ENCODE measurements at regions not wholly inside any gene's neighbourhood (a gene's known extent, or its start where the extent isn't known, plus 50 kb on each side); places are given as distances from the start of the nearest gene placed in this dataset.
"Not testable (repeated sequence)": the region's sequence is repeated elsewhere in the genome, so short reads cannot be mapped to it uniquely, and the experiment has no call there.

- no peak overlapping the region for H3K4me3 ChIP-seq
- peak in 1 of 8 experiments; percentile 44 for ATAC-seq (replicated peaks in 6 of 8)
- 0 to 100% (median 38%) methylated on average over 2 to 3 of the region's 4 CpGs; no CpG with 5 or more reads in 3 of the 10 experiments for WGBS, 10 experiments
Measured at GRCh38 chr10:21402606-21403083, 122.8 kb downstream of the SKIDA1 start.

DNA sequence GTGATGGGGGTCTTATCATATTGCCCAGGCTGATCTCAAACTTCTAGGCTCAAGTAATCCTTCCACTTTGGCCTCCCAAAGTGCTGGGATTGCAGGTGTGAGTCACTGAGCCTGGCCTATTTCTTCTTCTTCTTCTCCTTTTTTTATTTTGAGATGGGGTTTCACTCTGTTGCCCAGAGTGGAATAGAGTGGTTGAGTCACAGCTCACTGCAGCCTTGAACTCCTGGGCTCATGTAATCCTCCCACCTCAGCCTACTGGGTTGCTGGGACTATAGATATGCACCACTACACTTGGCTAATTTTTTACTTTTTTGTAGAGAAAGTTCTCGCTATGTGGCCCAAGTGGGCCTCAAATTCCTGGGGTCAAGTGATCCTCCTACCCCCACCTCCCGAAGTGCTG is 124.3 kb downstream of the SKIDA1 start:
- H3K4me3 ChIP-seq, result no peak overlapping the region
- H3K27ac ChIP-seq, result no peak overlapping the region
- in situ Hi-C loops (cut with MboI; ENCODE audit: low pct_unique_long_range_greater_than_20kb in 2 of 9, low sequenced_read_pairs in 9 of 9, unreplicated experiment in 9 of 9), result loop anchor here in 1 of 9 experiments (25.0 kb wide), 1 partner anchor 89 kb away; no protein-coding TSS in a partner anchor
- no peak for ATAC-seq (replicated peaks in 6 of 8)
- peaks cover 12% of the 10 kb centered on the region in 2 donors for H3K4me1 ChIP-seq (replicated peaks in 1 of 2)
- 90 to 100% (median 97%) methylated on average over 1 to 2 of the region's 2 CpGs; no CpG with 5 or more reads in 6 of the 10 experiments for WGBS, 10 experiments

More at GRCh38 chr10:21402606-21403083, 122.8 kb downstream of the SKIDA1 start:
- Histone ChIP-seq H3K27ac (no peak overlapping the region), H3K4me1 (replicated peaks in 1 of 2) (peaks cover 12% of the 10 kb centered on the region in 2 donors)
- in situ Hi-C loops (cut with MboI; ENCODE audit: low pct_unique_long_range_greater_than_20kb in 2 of 9, low sequenced_read_pairs in 9 of 9, unreplicated experiment in 9 of 9), result loop anchor here in 1 of 9 experiments (25.0 kb wide), 1 partner anchor 90 kb away; no protein-coding TSS in a partner anchor

DNA sequence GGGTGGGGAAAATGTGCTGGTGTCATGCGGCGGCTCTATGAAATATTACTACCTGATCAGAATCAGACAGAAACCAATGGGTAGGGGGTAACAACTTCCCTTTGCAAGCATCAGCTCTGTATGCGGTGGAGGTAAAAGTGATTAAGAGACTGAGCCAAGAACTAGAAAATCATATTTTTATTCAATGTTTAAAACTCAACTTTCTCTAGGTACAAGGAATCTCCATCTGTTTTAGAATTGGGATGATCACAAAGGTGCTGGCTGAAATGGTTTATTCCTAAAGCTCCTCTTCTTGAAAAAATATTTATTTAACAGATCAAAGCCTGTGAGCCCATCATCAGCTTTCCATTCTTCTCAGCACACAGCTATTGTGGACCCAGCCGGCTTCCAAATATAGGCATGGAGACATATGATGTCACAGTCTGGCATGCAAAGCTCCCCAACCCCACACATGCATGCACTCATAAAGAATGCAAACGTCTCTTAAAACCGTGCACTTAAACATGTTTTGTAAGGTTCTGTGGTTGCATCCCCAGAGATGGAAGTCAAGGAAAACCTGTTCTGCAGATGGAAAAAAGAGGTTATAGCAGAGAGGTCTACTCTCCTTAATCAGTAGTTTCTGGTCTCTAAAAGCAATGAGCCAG is 126.0 kb downstream of the SKIDA1 start:
- peak; percentile 72 to 97 (median 82) for ATAC-seq (replicated peaks in 6 of 8)
- H3K4me1 ChIP-seq (replicated peaks in 1 of 2), result peaks cover 12% of the 10 kb centered on the region in 2 donors
- H3K27ac ChIP-seq, result no peak overlapping the region
- WGBS, 10 experiments, result 4 to 71% (median 46%) methylated on average over 1 to 6 of the region's 6 CpGs; no CpG with 5 or more reads in 1 of the 10 experiments
- no peak overlapping the region for H3K4me3 ChIP-seq
- in situ Hi-C loops (cut with MboI; ENCODE audit: low pct_unique_long_range_greater_than_20kb in 2 of 9, low sequenced_read_pairs in 9 of 9, unreplicated experiment in 9 of 9), result loop anchor here in 1 of 9 experiments (25.0 kb wide), 1 partner anchor 87 kb away; no protein-coding TSS in a partner anchor

DNA sequence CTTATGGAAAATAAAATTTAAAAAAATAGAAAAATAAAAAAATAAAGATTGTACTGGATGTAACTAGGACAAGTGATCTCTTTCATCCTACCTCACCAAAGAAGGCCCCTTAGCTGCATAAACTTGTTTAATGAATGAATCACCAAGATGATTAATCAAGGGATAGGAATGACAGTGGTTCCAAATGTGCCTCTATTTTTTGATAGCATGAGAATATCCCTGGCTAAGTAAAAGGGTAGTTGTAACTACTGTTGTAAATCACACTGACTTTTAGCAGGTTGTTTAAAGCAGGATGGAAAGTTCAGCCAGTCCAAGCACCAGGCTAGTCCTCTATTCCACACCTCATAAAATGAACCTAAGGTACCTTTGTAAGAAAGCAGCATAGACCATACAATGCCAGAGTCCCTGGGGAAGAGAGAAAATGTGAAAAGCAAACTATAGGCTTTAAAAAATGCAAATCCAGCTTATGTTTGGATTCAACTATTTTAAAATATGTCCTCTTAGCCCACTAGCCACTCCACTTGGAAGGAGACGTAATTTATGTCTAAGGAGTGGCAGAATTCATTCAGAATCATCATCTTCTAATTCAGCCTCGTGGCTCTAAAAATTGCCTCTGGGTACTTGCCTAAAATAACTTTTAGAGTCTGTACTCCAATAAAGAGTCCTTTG is 126.8 kb downstream of the SKIDA1 start:
- no peak overlapping the region for H3K4me3 ChIP-seq
- ATAC-seq (replicated peaks in 6 of 8), result peak in 4 of 8 experiments; percentile 11 to 49 (median 34)
- H3K4me1 ChIP-seq (replicated peaks in 1 of 2), result peaks cover 12% of the 10 kb centered on the region in 2 donors
- WGBS, 10 experiments, result 0 to 100% (median 52%) methylated on average over 1 to 2 of the region's 2 CpGs; no CpG with 5 or more reads in 1 of the 10 experiments
- H3K27ac ChIP-seq, result no peak overlapping the region
- in situ Hi-C loops (cut with MboI; ENCODE audit: low pct_unique_long_range_greater_than_20kb in 2 of 9, low sequenced_read_pairs in 9 of 9, unreplicated experiment in 9 of 9), result no loop called here

DNA sequence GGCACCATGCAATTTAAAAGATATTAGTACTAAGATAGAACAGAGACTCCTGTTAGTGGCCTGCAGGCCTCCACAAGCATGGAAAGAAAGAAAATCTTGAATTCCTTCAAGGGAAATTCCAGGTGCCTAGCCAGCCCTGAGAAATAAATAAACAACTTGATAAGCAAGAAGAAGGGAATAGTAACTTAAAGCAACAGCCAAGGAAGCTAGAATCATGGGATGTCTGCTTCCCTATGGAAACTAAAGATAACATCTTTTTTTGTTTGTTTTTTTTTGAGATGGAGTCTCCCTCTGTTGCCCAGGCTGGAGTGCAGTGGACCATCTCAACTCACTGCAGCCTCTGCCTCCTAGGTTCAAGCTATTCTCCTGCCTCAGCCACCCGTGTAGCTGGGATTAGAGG is 128.6 kb downstream of the SKIDA1 start:
- in situ Hi-C loops (cut with MboI; ENCODE audit: low pct_unique_long_range_greater_than_20kb in 2 of 9, low sequenced_read_pairs in 9 of 9, unreplicated experiment in 9 of 9), result no loop called here
- Histone ChIP-seq H3K4me3 (no peak overlapping the region), H3K4me1 (replicated peaks in 1 of 2) (peaks cover 12% of the 10 kb centered on the region in 2 donors), H3K27ac (no peak overlapping the region)
- WGBS, 10 experiments, result 0 to 100% (median 60%) methylated on average over 1 of the region's 1 CpG; no CpG with 5 or more reads in 5 of the 10 experiments
- no peak for ATAC-seq (replicated peaks in 6 of 8)

DNA sequence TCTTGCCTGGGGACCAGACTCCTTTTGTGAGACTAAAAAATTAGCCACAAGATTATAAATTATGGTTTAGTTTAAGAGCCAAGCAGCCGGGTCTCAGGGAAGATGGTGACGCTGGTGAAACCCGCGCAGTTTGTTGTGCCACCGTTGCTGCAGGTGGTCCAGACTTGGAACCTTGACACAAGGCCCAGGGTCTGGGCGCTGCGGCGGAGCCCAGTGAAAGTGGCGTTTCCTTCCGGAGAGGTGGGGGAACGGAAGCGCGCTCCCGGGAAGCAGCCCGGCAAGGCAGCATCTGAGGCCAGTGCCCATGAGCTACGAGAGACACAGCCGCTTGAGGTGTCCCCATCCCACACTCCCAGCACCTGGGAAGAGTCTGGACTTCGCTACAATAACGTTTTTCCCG is 131.6 kb downstream of the SKIDA1 start:
- in situ Hi-C loops (cut with MboI; ENCODE audit: low pct_unique_long_range_greater_than_20kb in 2 of 9, low sequenced_read_pairs in 9 of 9, unreplicated experiment in 9 of 9), result no loop called here
- WGBS, 10 experiments, result 90 to 100% (median 92%) methylated on average over 1 to 12 of the region's 20 CpGs; no CpG with 5 or more reads in 6 of the 10 experiments
- ATAC-seq (replicated peaks in 6 of 8), result no peak
- Histone ChIP-seq H3K4me3 (no peak overlapping the region), H3K27ac (no peak overlapping the region), H3K4me1 (replicated peaks in 1 of 2) (peaks cover 6 to 7% of the 10 kb centered on the region in 2 donors)

- in situ Hi-C loops (cut with MboI; ENCODE audit: low pct_unique_long_range_greater_than_20kb in 2 of 9, low sequenced_read_pairs in 9 of 9, unreplicated experiment in 9 of 9), result no loop called here
- Histone ChIP-seq H3K4me1 (replicated peaks in 1 of 2) (peaks cover 15 to 16% of the 10 kb centered on the region in 2 donors), H3K27ac (no peak overlapping the region), H3K4me3 (no peak overlapping the region)
- peak in 4 of 8 experiments; percentile 35 to 69 (median 64) for ATAC-seq (replicated peaks in 6 of 8)
- WGBS, 10 experiments, result 6 to 90% (median 35%) methylated on average over 2 to 8 of the region's 8 CpGs
Measured at GRCh38 chr10:21388589-21388988, 136.9 kb downstream of the SKIDA1 start.

GRCh38 chr10:21387868-21388267 is 137.6 kb downstream of the SKIDA1 start:
- H3K27ac ChIP-seq, result peak overlapping the region in 1 of 2 donors; percentile 61
- WGBS, 10 experiments, result 0 to 80% (median 35%) methylated on average over 1 to 11 of the region's 11 CpGs; no CpG with 5 or more reads in 1 of the 10 experiments

DNA sequence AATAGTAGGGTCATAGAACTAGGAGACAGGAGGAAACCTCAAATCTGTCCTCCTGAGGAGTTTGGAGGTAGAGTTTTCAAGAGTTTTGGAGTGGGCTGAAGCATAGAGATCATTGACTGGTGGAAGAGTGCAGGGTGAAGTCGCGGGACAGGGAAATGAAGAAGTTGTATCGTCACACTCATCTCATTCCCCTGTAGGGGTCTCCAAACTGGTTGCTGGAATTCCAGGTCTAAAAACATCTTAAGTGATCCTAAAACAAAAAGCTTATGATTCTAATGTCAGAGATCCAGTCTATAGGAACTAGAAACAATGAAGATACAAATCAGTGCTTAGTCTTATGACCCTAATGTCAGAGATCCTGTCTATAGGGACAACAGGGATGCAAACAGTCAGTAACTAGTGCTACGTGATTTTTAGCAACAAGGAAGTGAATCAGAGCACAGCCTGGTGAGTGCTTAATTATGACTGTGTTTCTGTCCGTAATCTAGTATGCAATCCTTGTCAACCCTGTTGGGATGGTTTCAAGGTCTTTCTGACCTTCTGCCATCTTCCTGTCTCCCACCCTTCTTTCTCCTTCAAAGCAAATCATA is 139.4 kb downstream of the SKIDA1 start:
- Histone ChIP-seq H3K27ac (no peak overlapping the region), H3K4me3 (no peak overlapping the region), H3K4me1 (replicated peaks in 1 of 2) (peaks cover 15 to 16% of the 10 kb centered on the region in 2 donors)
- in situ Hi-C loops (cut with MboI; ENCODE audit: low pct_unique_long_range_greater_than_20kb in 2 of 9, low sequenced_read_pairs in 9 of 9, unreplicated experiment in 9 of 9), result no loop called here
- no peak for ATAC-seq (replicated peaks in 6 of 8)
- 59 to 100% (median 96%) methylated on average over 1 to 5 of the region's 5 CpGs; no CpG with 5 or more reads in 1 of the 10 experiments for WGBS, 10 experiments

More at GRCh38 chr10:21387868-21388267, 137.6 kb downstream of the SKIDA1 start:
- in situ Hi-C loops (cut with MboI; ENCODE audit: low pct_unique_long_range_greater_than_20kb in 2 of 9, low sequenced_read_pairs in 9 of 9, unreplicated experiment in 9 of 9), result no loop called here
- no peak overlapping the region for H3K4me3 ChIP-seq
- ATAC-seq (replicated peaks in 6 of 8), result peak in 5 of 8 experiments; percentile 21 to 53 (median 40)
- H3K4me1 ChIP-seq (replicated peaks in 1 of 2), result peaks cover 15 to 16% of the 10 kb centered on the region in 2 donors

DNA sequence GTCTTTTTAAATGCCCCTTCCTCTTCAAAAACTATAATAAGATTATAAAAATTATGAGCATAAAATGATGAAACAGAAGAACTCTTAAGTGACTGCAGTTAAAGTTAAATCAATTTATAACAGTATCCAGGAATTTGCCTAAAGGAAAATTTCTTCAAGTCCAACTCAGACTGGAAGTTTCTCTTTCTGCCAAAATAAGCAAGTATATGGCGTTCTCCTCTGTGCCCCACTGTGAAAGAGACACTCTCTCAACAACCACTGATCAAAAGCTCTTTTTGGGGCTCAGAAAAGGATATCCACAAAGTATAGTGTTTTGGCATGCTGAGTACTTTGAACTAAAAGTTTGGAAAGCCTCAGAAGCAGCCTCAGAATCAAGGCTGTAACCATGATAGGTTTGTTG is 139.9 kb downstream of the SKIDA1 start:
- Histone ChIP-seq H3K27ac (no peak overlapping the region), H3K4me1 (replicated peaks in 1 of 2) (peaks cover 15 to 16% of the 10 kb centered on the region in 2 donors), H3K4me3 (no peak overlapping the region)
- WGBS, 10 experiments, result 0 to 100% (median 75%) methylated on average over 1 of the region's 1 CpG; no CpG with 5 or more reads in 4 of the 10 experiments
- no peak for ATAC-seq (replicated peaks in 6 of 8)
- in situ Hi-C loops (cut with MboI; ENCODE audit: low pct_unique_long_range_greater_than_20kb in 2 of 9, low sequenced_read_pairs in 9 of 9, unreplicated experiment in 9 of 9), result no loop called here

DNA sequence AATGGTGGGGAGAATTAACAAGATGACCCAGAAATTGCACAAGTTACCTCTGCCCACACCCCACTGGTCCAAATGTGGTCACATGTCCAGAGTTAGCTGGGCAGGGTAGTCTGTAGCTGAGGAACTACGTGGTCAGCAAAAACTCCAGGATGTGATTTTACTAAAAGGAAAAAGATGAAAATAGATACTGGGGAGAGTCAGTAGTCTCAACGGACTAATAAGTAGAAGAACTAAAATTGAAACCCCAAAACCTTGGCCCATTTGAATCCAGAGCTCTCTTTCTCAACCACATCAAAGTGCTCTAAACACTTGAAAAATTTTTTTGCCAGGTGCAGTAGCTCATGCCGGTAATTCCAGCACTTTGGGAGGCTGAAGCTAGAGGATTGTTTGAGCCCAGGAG is 146.3 kb downstream of the SKIDA1 start:
- no peak overlapping the region for H3K27ac ChIP-seq
- WGBS, 10 experiments, result 44 to 100% (median 93%) methylated on average over 1 to 3 of the region's 3 CpGs; no CpG with 5 or more reads in 3 of the 10 experiments
- no peaks in the 10 kb centered on the region for H3K4me1 ChIP-seq (replicated peaks in 1 of 2)
- ATAC-seq (replicated peaks in 6 of 8), result no peak
- in situ Hi-C loops (cut with MboI; ENCODE audit: low pct_unique_long_range_greater_than_20kb in 2 of 9, low sequenced_read_pairs in 9 of 9, unreplicated experiment in 9 of 9), result no loop called here
- H3K4me3 ChIP-seq, result no peak overlapping the region

- in situ Hi-C loops (cut with MboI; ENCODE audit: low pct_unique_long_range_greater_than_20kb in 2 of 9, low sequenced_read_pairs in 9 of 9, unreplicated experiment in 9 of 9); H3K4me1 ChIP-seq (replicated peaks in 1 of 2); H3K4me3 ChIP-seq; H3K27ac ChIP-seq; ATAC-seq (replicated peaks in 6 of 8): not testable (repeated sequence)
- 63 to 100% (median 88%) methylated on average over 1 to 2 of the region's 2 CpGs; no CpG with 5 or more reads in 2 of the 10 experiments for WGBS, 10 experiments
Measured at GRCh38 chr10:21375274-21375673, 150.2 kb downstream of the SKIDA1 start.

DNA sequence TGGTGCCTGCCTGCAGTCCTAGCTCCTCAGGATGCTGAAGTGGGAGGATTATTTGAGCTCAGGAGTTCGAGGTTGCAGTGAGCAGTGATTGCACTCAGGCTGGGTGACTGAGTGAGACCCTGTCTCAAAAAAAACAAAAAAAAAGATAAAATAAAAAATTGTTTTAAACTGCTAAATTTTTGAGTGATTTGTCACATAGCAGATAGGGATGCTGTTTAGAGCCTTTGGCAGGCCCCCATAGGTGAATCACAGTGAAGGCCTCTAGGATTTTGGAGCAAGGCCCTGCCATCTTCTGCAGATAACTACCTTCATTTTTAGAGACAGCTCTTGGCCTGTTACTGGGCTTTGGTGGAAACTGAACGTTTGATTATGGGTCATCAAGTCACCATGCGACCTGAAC is 151.6 kb downstream of the SKIDA1 start:
- H3K4me3 ChIP-seq; H3K4me1 ChIP-seq (replicated peaks in 1 of 2); ATAC-seq (replicated peaks in 6 of 8); in situ Hi-C loops (cut with MboI; ENCODE audit: low pct_unique_long_range_greater_than_20kb in 2 of 9, low sequenced_read_pairs in 9 of 9, unreplicated experiment in 9 of 9); H3K27ac ChIP-seq: not testable (repeated sequence)
- 50 to 100% (median 80%) methylated on average over 1 to 3 of the region's 3 CpGs; no CpG with 5 or more reads in 1 of the 10 experiments for WGBS, 10 experiments
